ENCODE measurements at regions not wholly inside any gene's neighbourhood (a gene's known extent, or its start where the extent isn't known, plus 50 kb on each side); places are given as distances from the start of the nearest gene placed in this dataset.

- Histone ChIP-seq H4K20me1 (ENCODE audit: insufficient read depth) (no peaks in the 10 kb centered on the region), H3K9me2 (ENCODE audit: insufficient read depth, low read length) (no peaks in the 10 kb centered on the region), H3K9ac (ENCODE audit: low read length) (no peak overlapping the region), H3F3A (ENCODE audit: insufficient read depth, low read length, poor library complexity, severe bottlenecking) (no peaks in the 10 kb centered on the region), H3K4me2 (ENCODE audit: low read length) (no peak overlapping the region), H3K79me2 (replicated peaks; ENCODE audit: insufficient read depth, low read length) (no peaks in the 10 kb centered on the region), H3K27ac (ENCODE audit: low read length) (no peak overlapping the region), H3K4me3 (ENCODE audit: low read length) (no peak overlapping the region), H3K27me3 (ENCODE audit: insufficient read depth, low read depth, low read length) (no peaks in the 10 kb centered on the region), H2AFZ (ENCODE audit: low read depth, low read length) (no peak overlapping the region), H3K36me3 (ENCODE audit: insufficient read depth, low read length) (no peaks in the 10 kb centered on the region), H3K9me3 (ENCODE audit: low read length) (no peaks in the 10 kb centered on the region)
- TF ChIP-seq RAD21 (conservative IDR thresholded peaks at IDR 0.05): no peak
- no peak for TF ChIP-seq REST (IDR thresholded peaks at IDR 0.05; ENCODE audit: borderline replicate concordance)
- no peak for TF ChIP-seq CTCF (IDR thresholded peaks at IDR 0.05; ENCODE audit: poor library complexity, severe bottlenecking)
- no peak for TF ChIP-seq TAF1 (IDR thresholded peaks at IDR 0.05; ENCODE audit: low read depth)
- TF ChIP-seq POLR2AphosphoS5 (IDR thresholded peaks at IDR 0.05): no peak
- no peak for TF ChIP-seq MXI1 (conservative IDR thresholded peaks at IDR 0.05; ENCODE audit: poor library complexity, severe bottlenecking)
- TF ChIP-seq EP300 (conservative IDR thresholded peaks at IDR 0.05; ENCODE audit: poor library complexity, severe bottlenecking): no peak
- no peak for TF ChIP-seq SMC3 (conservative IDR thresholded peaks at IDR 0.05; ENCODE audit: poor library complexity)
- TF ChIP-seq EZH2 (IDR thresholded peaks at IDR 0.05; ENCODE audit: borderline replicate concordance, insufficient read depth, low read length, poor library complexity, severe bottlenecking): no peak
Observed at GRCh38 chr17:62880120-62880519, 72.0 kb upstream of the MARCHF10 start.

DNA sequence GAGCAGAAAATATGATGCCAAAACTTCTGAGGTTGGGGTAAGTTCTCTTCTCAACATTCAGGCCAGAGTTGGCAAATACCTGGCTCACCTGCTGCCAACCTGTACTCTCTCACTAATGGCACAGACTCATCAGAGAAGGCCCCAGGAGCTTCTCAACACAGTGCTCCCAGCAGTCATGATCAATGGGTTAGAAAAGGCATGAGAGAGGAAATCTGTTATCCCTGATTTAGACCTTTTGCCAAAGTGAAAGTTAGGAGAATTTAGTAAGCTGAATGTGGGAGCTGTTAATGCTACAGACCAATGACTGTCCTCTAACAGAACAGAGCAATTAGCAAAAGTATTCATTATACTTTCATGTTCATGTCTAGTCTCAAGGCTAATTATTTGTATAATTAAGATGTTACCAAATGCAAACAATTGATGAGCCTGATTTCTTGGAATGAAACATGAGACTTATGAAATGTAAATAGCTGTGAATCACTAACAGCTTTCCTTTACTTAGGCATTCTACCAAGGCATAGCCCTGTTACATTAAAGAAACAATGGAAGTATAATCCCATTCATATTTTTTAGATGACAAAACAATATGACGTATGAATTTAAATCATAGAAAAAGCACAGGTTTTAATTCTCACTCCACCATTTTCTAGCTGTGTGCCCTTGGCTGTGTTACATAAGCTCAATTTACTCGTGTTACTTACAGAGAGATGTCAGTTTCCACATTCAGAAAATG lies 68.7 kb upstream of the MARCHF10 start:
- no peak overlapping the region for H3K9ac ChIP-seq (ENCODE audit: low read length)
- H3K36me3 ChIP-seq (ENCODE audit: insufficient read depth, low read length): no peaks in the 10 kb centered on the region
- H4K20me1 ChIP-seq (ENCODE audit: insufficient read depth): no peaks in the 10 kb centered on the region
- H3K27ac ChIP-seq (ENCODE audit: low read length): no peak overlapping the region
- H3K79me2 ChIP-seq (replicated peaks; ENCODE audit: insufficient read depth, low read length): no peaks in the 10 kb centered on the region
- H3K4me3 ChIP-seq (ENCODE audit: low read length): no peak overlapping the region
- H3K4me2 ChIP-seq (ENCODE audit: low read length): no peak overlapping the region
- TF ChIP-seq CTCF (IDR thresholded peaks at IDR 0.05; ENCODE audit: poor library complexity, severe bottlenecking): no peak
- no peak for TF ChIP-seq MXI1 (conservative IDR thresholded peaks at IDR 0.05; ENCODE audit: poor library complexity, severe bottlenecking)
- no peak for TF ChIP-seq REST (IDR thresholded peaks at IDR 0.05; ENCODE audit: borderline replicate concordance)
- no peak for TF ChIP-seq EP300 (conservative IDR thresholded peaks at IDR 0.05; ENCODE audit: poor library complexity, severe bottlenecking)
- TF ChIP-seq SMC3 (conservative IDR thresholded peaks at IDR 0.05; ENCODE audit: poor library complexity): no peak
- no peak for TF ChIP-seq POLR2AphosphoS5 (IDR thresholded peaks at IDR 0.05)
- no peak for TF ChIP-seq RAD21 (conservative IDR thresholded peaks at IDR 0.05)
- TF ChIP-seq TAF1 (IDR thresholded peaks at IDR 0.05; ENCODE audit: low read depth): no peak
- TF ChIP-seq EZH2 (IDR thresholded peaks at IDR 0.05; ENCODE audit: borderline replicate concordance, insufficient read depth, low read length, poor library complexity, severe bottlenecking): no peak
- no peaks in the 10 kb centered on the region for H3K9me2 ChIP-seq (ENCODE audit: insufficient read depth, low read length)
- no peaks in the 10 kb centered on the region for H3F3A ChIP-seq (ENCODE audit: insufficient read depth, low read length, poor library complexity, severe bottlenecking)
- H2AFZ ChIP-seq (ENCODE audit: low read depth, low read length): no peak overlapping the region
- no peaks in the 10 kb centered on the region for H3K9me3 ChIP-seq (ENCODE audit: low read length)
- no peaks in the 10 kb centered on the region for H3K27me3 ChIP-seq (ENCODE audit: insufficient read depth, low read depth, low read length)

Measured in neural cell (in vitro differentiated cells).